ENCODE measurements at regions not wholly inside any gene's neighbourhood (a gene's known extent, or its start where the extent isn't known, plus 50 kb on each side); places are given as distances from the start of the nearest gene placed in this dataset.

DNA sequence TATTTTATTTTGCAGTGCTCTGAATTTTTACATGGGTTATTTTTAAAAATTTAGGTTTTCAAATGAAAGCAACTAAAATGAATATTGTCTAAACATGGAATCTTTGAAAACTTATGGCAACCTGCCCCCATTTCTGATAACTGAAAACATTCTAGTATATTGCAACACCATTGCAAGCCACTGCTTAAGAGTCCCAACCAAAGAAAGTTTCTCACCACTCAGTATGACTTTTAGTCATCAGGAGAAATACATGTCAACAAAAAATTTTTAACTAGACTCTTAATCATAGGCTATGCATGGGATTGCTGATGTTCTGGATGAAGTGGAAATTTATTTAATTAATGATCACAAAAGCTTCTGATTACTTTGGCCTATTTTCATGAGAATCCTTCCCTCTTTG, 112.1 kb downstream of the TNFSF18 start:
- TF ChIP-seq TAF1 (IDR thresholded peaks at IDR 0.05; ENCODE audit: low read depth, low read length) (no peak), POLR2A (IDR thresholded peaks at IDR 0.05; ENCODE audit: low read depth, low read length) (no peak), POLR2AphosphoS5 (IDR thresholded peaks at IDR 0.05; ENCODE audit: low read depth, low read length) (no peak), SPI1 (IDR thresholded peaks at IDR 0.05; ENCODE audit: low read depth, low read length) (no peak), POU2F2 (IDR thresholded peaks at IDR 0.05; ENCODE audit: low read depth, low read length) (no peak), PAX5 (IDR thresholded peaks at IDR 0.05; ENCODE audit: insufficient read depth, low read length, severe bottlenecking) (no peak)
